ENCODE measurements at regions not wholly inside any gene's neighbourhood (a gene's known extent, or its start where the extent isn't known, plus 50 kb on each side); places are given as distances from the start of the nearest gene placed in this dataset.

- H4K20me1 ChIP-seq (ENCODE audit: insufficient read depth): no peaks in the 10 kb centered on the region
- H3K9me2 ChIP-seq (ENCODE audit: insufficient read depth): no peaks in the 10 kb centered on the region
- BruUV-seq (replicated peaks): no TSS peak
- no peak overlapping the region for H3K9ac ChIP-seq (ENCODE audit: low read length)
- H3K4me1 ChIP-seq (ENCODE audit: control insufficient read depth in 1 of 2, insufficient read depth in 2 of 2, low read length in 2 of 2): no peaks in the 10 kb centered on the region
- H3K9me3 ChIP-seq (ENCODE audit: control insufficient read depth in 1 of 2, insufficient read depth in 1 of 2, low read depth in 1 of 2, low read length in 2 of 2): peaks cover 8 to 12% of the 10 kb centered on the region in 2 experiments; a peak in 3 of 4 replicates
- H3K79me2 ChIP-seq (ENCODE audit: insufficient read depth, low read length): no peaks in the 10 kb centered on the region
- no peaks in the 10 kb centered on the region for H3K36me3 ChIP-seq (ENCODE audit: control insufficient read depth in 1 of 2, insufficient read depth in 2 of 2, low read length in 2 of 2)
- CTCF ChIA-PET: no interaction called here
- RAD21 ChIA-PET (ENCODE audit: low non-redundant PET in 1 of 2, low total read pairs in 2 of 2, uncharacterized antibody in 2 of 2, unreplicated experiment in 2 of 2): no interaction called here
- intact Hi-C loops (cut with micrococcal nuclease): no loop called here
- POLR2A ChIA-PET: no interaction called here
- no peak for DNase-seq (ENCODE audit: low read depth, low spot score)
- no peak overlapping the region for H3K4me2 ChIP-seq (ENCODE audit: low read length)
- no peak for TF ChIP-seq EGR1 (IDR thresholded peaks at IDR 0.05; ENCODE audit: low read depth)
- TF ChIP-seq, protein P1, sequence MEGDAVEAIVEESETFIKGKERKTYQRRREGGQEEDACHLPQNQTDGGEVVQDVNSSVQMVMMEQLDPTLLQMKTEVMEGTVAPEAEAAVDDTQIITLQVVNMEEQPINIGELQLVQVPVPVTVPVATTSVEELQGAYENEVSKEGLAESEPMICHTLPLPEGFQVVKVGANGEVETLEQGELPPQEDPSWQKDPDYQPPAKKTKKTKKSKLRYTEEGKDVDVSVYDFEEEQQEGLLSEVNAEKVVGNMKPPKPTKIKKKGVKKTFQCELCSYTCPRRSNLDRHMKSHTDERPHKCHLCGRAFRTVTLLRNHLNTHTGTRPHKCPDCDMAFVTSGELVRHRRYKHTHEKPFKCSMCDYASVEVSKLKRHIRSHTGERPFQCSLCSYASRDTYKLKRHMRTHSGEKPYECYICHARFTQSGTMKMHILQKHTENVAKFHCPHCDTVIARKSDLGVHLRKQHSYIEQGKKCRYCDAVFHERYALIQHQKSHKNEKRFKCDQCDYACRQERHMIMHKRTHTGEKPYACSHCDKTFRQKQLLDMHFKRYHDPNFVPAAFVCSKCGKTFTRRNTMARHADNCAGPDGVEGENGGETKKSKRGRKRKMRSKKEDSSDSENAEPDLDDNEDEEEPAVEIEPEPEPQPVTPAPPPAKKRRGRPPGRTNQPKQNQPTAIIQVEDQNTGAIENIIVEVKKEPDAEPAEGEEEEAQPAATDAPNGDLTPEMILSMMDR (IDR thresholded peaks at IDR 0.05 in 2 of 3, conservative IDR thresholded peaks at IDR 0.05 in 1 of 3; ENCODE audit: borderline replicate concordance in 1 of 3, insufficient read depth in 1 of 3, low read depth in 2 of 3, low read length in 2 of 3): no peak
- TF ChIP-seq TCF7L2 (IDR thresholded peaks at IDR 0.05; ENCODE audit: borderline replicate concordance, extremely low read depth, insufficient read depth, insufficient read length): no peak
- TF ChIP-seq, protein P2, sequence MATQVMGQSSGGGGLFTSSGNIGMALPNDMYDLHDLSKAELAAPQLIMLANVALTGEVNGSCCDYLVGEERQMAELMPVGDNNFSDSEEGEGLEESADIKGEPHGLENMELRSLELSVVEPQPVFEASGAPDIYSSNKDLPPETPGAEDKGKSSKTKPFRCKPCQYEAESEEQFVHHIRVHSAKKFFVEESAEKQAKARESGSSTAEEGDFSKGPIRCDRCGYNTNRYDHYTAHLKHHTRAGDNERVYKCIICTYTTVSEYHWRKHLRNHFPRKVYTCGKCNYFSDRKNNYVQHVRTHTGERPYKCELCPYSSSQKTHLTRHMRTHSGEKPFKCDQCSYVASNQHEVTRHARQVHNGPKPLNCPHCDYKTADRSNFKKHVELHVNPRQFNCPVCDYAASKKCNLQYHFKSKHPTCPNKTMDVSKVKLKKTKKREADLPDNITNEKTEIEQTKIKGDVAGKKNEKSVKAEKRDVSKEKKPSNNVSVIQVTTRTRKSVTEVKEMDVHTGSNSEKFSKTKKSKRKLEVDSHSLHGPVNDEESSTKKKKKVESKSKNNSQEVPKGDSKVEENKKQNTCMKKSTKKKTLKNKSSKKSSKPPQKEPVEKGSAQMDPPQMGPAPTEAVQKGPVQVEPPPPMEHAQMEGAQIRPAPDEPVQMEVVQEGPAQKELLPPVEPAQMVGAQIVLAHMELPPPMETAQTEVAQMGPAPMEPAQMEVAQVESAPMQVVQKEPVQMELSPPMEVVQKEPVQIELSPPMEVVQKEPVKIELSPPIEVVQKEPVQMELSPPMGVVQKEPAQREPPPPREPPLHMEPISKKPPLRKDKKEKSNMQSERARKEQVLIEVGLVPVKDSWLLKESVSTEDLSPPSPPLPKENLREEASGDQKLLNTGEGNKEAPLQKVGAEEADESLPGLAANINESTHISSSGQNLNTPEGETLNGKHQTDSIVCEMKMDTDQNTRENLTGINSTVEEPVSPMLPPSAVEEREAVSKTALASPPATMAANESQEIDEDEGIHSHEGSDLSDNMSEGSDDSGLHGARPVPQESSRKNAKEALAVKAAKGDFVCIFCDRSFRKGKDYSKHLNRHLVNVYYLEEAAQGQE (IDR thresholded peaks at IDR 0.05; ENCODE audit: low read depth): no peak
- no peak for TF ChIP-seq ZFX (IDR thresholded peaks at IDR 0.05)
- TF ChIP-seq JUND (IDR thresholded peaks at IDR 0.05): no peak
- no peak for TF ChIP-seq FOSL1 (IDR thresholded peaks at IDR 0.05; ENCODE audit: low read depth)
- no peak for TF ChIP-seq POLR2A (IDR thresholded peaks at IDR 0.05; ENCODE audit: borderline replicate concordance, extremely low read depth, insufficient read depth, insufficient read length)
- no peak for TF ChIP-seq CBX3 (IDR thresholded peaks at IDR 0.05; ENCODE audit: low read depth)
- TF ChIP-seq ZNF274 (IDR thresholded peaks at IDR 0.05; ENCODE audit: low read depth, low read length): no peak
- no peak for TF ChIP-seq CEBPB (IDR thresholded peaks at IDR 0.05; ENCODE audit: low read depth)
- no peak for TF ChIP-seq ELF1 (IDR thresholded peaks at IDR 0.05; ENCODE audit: borderline replicate concordance, low read depth)
- TF ChIP-seq SIN3A (IDR thresholded peaks at IDR 0.05; ENCODE audit: low read depth): no peak
- no peak for TF ChIP-seq EZH2phosphoT487 (IDR thresholded peaks at IDR 0.05; ENCODE audit: borderline replicate concordance)
- TF ChIP-seq SP1 (IDR thresholded peaks at IDR 0.05; ENCODE audit: low read depth): no peak
- TF ChIP-seq, protein P3, sequence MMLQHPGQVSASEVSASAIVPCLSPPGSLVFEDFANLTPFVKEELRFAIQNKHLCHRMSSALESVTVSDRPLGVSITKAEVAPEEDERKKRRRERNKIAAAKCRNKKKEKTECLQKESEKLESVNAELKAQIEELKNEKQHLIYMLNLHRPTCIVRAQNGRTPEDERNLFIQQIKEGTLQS (IDR thresholded peaks at IDR 0.05): no peak
- TF ChIP-seq MAX (IDR thresholded peaks at IDR 0.05): no peak
- TF ChIP-seq, protein P4, sequence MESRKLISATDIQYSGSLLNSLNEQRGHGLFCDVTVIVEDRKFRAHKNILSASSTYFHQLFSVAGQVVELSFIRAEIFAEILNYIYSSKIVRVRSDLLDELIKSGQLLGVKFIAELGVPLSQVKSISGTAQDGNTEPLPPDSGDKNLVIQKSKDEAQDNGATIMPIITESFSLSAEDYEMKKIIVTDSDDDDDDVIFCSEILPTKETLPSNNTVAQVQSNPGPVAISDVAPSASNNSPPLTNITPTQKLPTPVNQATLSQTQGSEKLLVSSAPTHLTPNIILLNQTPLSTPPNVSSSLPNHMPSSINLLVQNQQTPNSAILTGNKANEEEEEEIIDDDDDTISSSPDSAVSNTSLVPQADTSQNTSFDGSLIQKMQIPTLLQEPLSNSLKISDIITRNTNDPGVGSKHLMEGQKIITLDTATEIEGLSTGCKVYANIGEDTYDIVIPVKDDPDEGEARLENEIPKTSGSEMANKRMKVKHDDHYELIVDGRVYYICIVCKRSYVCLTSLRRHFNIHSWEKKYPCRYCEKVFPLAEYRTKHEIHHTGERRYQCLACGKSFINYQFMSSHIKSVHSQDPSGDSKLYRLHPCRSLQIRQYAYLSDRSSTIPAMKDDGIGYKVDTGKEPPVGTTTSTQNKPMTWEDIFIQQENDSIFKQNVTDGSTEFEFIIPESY (IDR thresholded peaks at IDR 0.05; ENCODE audit: extremely low read depth, insufficient replicate concordance, low read length): no peak
- no peak for ATAC-seq
- no peaks in the 10 kb centered on the region for H3K27me3 ChIP-seq (ENCODE audit: insufficient read depth, low read length)
- H3K27ac ChIP-seq (ENCODE audit: low read depth, low read length): no peak overlapping the region
- no peak overlapping the region for H2AFZ ChIP-seq (ENCODE audit: low read depth, low read length, poor library complexity, severe bottlenecking)
- H3K4me3 ChIP-seq (replicated peaks in 1 of 2; ENCODE audit: low read depth in 1 of 2, low read length in 2 of 2): no peak overlapping the region
These were observed 583.6 kb upstream of the MGMT start for GRCh38 chr10:128883231-128884032.
